Skin epidermis (tissue), 12 donors: ENCODE measurements at regions not wholly inside any gene's neighbourhood (a gene's known extent, or its start where the extent isn't known, plus 50 kb on each side); places are given as distances from the start of the nearest gene placed in this dataset.
"Not testable (repeated sequence)": the region's sequence is repeated elsewhere in the genome, so short reads cannot be mapped to it uniquely, and the experiment has no call there.

Source experiments
- H3K27ac ChIP-seq, 21 experiments: fragments of 200-600 bp; sonication (generic) in 11 of 21; one replicate each; pipeline ENCODE4 v1.5.0; 2020; ENCODE audit warnings: mild to moderate bottlenecking in 3 of 21, inconsistent platforms in 2 of 21, moderate library complexity in 2 of 21
- H3K4me3 ChIP-seq, 7 experiments: fragments of 200-600 bp; sonication (generic) in 2 of 7; one replicate each; pipeline ENCODE4 v1.5.0; 2020; ENCODE audit warnings: inconsistent platforms in 2 of 7, mild to moderate bottlenecking in 2 of 7, moderate library complexity in 1 of 7

DNA sequence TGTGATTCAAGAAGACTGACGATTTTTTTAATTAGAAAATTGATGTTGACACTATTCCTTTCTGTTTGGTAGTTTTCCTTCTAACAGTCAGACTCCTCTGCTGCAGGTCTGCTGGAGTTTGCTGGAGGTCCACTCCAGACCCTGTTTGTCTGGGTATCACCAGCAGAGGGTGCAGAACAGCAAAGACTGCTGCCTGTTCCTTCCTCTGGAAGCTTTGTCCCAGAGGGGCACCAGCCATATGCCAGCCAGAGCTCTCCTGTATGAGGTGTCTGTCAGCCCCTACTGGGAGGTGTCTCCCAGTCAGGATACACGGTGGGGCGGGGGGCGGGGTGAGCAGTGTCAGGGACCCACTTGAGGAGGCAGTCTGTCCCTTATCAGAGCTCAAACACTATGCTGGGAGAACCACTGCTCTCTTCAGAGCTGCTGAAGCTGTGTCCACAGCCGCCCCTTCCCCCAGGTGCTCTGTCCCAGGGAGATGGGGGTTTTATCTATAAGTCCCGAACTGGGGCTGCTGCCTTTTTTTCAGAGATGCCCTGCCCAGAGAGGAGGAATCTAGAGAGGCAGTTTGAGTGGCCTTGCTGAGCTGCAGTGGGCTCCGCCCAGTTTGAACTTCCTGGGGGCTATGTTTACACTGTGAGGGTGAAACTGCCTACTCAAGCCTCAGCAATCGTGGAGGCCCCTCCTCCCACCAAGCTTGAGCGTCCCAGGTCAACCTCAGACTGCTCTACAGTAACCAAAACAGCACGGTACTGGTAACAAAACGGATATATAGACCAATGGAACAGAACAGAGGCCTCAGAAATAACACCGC is 1358.1 kb upstream of the CHAC2 start:
- H3K4me3 ChIP-seq, H3K27ac ChIP-seq: not testable (repeated sequence)

DNA sequence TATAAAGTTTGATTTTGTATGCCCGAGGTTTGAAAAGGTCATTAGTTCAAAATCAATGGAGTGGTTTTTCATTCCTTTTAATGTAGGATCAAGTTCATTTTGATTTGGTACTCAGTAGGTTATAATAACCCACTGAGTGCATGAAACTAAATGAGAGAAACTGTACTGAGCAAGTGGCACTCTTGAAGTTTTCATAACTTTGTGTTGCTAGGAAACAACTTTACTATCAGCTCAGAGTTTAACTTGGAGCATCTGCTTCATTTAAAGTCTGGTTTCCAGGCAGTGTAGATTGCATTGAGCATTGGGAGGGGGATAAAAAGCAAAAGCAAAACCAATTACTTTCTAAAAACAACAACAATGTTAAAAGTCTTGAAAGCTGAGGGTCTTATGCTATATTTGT is 1361.6 kb upstream of the CHAC2 start:
- no peak overlapping the region for H3K27ac ChIP-seq
- no peak overlapping the region for H3K4me3 ChIP-seq

DNA sequence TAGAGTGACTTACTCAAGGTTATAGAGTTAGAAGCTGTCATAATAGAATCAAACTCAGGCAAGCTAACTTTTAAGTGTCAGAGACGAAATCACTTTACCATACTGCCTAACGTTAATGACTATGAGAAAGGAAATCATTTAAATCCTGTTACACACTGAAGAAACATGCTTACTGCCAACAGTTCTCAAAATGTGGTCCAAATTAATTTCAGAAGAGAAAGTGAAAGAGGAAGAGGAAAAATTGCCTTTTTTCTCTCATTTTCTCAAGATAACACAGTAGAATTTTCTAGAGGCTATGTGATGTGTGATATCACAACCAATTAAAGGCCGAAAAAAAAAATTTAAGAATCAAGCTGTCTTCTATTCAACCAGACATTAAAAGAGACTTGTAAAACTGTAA is 1362.7 kb upstream of the CHAC2 start:
- Histone ChIP-seq H3K4me3 (no peak overlapping the region), H3K27ac (no peak overlapping the region)

DNA sequence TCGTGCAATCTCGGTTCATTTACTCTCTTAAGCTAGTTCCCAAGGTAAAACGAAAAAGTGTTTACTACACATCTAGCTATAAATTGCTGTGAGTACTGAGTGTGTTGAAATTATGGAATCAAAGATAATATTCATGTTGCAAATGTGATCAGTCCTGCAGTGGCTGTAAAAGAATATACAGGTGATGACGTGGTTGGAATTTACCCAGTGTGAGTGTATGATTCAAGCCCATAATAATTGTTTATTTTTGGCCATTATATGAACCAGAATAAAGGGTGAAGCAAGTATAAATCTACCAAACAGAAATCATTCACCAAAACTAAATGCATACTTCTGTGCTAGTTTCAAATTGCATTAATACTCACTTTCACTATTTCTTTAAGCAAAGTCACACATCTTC is 1363.6 kb upstream of the CHAC2 start:
- H3K4me3 ChIP-seq, result no peak overlapping the region
- H3K27ac ChIP-seq, result no peak overlapping the region

DNA sequence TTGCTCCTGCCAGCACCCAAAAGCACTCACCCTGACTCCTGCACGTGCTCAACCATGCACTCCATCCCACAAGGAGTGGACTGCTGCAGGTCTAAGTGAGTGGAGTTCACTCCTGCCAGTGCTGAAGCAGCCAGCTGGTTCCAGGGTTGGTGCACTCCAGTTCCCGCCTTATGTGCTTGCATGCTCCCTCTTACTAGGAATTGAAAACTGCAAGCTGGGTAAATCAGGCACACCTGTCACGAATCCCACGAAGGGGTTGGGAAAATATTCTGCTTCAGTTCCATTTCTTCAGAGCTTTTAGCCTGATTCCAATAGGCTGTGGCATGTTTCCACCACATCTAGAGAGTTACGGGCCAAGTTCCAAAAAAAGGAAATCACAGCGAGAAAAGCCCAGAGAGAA is 1365.5 kb upstream of the CHAC2 start:
- H3K27ac ChIP-seq, result no peak overlapping the region
- H3K4me3 ChIP-seq, result no peak overlapping the region

DNA sequence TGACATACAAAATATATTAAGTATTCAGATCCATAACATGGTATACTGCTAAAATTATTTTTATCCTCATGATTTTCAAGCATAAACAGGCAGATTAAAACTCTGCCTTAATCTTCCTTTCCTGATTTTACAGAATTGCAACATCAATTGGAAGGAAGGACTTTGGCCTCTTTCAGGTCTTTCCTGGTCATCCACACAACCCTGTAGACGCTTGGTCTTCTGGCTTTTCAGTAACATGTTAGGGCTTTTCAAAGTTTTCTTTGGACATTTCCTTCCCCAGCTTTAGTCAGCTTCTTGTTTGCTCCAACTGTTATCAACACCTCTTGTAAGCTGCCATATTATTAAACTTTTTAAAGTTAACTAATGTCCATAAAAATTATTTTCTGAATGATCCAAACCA is 1364.9 kb upstream of the NRXN1 start:
- Histone ChIP-seq H3K4me3 (no peak overlapping the region), H3K27ac (no peak overlapping the region)

DNA sequence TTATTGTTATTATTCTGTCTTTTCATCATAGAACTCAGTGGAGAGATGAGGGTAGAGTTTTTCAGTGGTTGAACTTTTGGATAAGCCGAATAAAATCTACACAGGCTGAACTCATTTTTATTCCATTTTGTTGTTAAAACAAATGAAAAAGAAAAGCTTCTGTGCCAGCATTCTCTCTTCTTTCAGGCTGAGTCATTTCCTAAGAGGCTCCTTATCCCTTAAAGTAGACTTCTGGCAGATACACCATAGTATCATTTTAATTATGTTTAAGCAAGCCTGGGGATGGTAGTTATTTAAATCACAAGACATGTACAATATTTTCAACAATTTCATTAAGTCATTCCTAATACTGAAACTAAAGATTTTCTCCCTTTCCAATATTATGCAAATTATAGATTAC is 1364.0 kb upstream of the NRXN1 start:
- H3K4me3 ChIP-seq, result no peak overlapping the region

DNA sequence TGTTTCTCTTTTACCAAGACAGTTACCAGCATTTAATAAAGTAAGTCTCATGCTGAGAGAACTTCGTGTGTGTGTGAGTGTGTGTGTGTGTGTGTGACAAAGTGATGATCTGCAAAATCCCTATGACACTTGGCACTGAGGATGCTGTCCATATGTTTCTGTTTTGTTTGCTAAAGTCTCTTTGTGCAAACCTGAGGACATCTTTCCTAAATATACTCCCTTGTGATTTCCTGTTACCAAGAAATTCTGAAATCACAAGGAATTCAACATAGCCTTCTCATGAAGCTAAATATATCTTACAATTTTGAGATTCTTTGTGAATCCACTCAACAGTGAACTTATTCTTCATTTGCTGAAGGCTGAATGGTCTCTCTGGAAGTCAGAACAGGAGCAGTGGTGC is 1359.7 kb upstream of the NRXN1 start:
- Histone ChIP-seq H3K4me3 (no peak overlapping the region), H3K27ac (no peak overlapping the region)

More for the DNA sequence above, 1364.0 kb upstream of the NRXN1 start:
- H3K27ac ChIP-seq, result no peak overlapping the region

DNA sequence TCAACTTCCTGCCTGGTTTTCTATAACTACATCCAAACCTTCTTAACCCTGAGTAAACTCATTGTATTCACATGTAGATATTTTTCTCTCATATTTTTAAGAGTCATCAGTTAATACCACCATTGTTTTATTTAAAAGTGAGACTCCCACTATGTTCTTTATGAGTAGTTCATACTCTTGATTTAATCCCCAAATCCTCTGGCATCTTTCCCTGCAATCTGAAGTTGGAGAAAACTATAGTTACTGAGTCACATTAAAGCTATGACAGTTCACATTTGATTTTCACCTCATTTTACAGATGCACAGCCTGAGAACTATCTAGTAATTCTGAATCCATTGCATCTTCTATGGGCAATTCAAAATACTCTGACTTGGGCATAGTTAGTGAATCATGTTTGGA is 1358.7 kb upstream of the NRXN1 start:
- no peak overlapping the region for H3K27ac ChIP-seq

DNA sequence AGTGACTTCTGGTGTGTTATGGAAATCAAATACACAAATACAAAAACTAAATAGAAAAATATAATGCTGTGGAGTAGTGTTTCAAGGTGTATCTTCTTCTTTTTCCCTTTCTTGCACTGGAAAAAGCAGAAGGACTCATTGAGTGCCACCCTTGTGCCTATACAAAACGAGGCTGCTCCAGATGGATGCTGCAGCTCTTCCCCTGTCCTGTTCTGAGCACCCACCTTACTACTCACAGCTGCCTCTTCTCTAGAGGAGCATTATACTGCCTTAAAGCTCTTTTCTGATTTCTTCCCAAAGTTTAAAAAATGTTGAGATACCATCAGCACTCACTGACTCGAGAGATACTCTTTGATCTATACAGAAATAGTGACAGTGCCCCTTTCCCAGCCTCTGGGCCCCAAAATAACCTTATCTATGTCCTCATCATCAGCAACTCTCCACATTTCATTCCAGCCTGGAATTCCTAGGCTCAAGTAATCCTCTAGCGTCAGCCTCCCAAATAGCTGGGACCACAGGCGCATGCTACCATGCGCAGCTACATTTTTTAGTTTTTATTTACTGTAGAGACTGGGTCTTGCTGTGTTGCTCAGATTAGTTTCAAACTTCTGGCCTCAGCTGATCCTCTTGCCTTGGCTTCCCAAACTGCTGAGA is 1356.1 kb upstream of the NRXN1 start:
- Histone ChIP-seq H3K4me3 (no peak overlapping the region), H3K27ac (no peak overlapping the region)

More for the DNA sequence above, 1358.7 kb upstream of the NRXN1 start:
- no peak overlapping the region for H3K4me3 ChIP-seq

DNA sequence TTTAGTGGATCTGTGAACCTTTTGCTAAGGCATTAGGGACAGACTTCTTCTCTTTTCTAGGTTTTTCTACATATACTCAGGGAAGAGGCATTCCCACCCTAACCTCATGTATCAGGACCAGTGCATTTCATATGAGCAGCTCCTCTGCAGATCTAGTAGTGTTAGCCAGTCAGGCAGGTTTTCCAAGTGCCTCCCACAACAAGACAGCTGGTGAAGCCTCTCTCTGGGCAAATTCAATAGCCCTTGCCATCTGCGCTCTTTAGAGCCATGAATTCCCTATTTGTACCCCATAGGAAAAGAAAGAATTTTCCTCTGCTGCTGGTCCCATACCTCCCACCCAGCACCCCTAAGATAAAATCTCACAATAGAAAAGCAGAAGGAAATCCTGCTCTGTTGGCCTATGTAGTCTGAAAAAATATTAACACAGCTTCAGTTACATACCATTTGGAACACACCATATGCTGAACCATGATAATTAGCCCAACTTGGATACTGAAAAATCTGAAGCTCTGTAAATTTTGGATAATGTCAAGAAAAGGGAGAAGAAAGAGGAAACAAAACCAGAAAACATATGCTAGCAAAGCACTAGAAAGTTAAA is 1354.6 kb upstream of the NRXN1 start:
- Histone ChIP-seq H3K27ac (no peak overlapping the region), H3K4me3 (no peak overlapping the region)

DNA sequence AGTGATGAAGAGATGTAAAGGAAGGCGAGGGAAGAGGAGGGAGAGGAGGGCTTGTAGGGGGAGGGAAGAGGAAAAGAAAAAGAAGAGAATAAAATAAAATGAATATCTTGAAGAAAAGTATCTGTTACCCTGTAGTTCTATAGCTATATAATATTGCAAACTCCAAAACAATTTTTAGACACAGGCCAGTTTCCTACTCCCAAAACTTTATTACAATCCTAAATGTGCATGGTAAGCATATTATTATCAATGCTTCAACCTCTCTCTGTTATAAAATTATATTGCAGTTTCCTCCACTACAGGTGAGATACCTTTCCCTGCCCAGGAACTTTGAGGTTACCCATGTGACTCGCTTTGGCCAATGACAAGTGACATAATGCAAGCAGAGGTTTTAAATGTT is 1351.6 kb upstream of the NRXN1 start:
- H3K4me3 ChIP-seq, result no peak overlapping the region
- H3K27ac ChIP-seq, result no peak overlapping the region

DNA sequence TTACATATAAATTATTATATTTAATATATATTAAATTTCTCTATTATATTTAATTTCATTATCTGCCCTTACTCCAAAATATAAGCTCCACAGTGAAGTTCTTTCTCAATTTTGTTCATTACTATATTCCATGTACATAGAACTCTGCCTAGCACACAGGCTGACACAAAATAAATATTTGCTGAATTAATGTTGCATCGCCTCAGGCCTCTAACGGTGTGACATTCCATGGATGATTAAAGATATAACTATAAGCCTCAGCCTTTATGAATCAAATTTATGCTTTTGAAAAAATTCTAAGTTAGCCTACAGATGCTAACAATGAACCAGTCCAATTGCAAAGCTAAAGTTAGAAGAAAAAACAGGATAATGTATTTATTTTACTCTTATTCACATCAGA is 1337.2 kb upstream of the NRXN1 start:
- no peak overlapping the region for H3K27ac ChIP-seq
- no peak overlapping the region for H3K4me3 ChIP-seq

DNA sequence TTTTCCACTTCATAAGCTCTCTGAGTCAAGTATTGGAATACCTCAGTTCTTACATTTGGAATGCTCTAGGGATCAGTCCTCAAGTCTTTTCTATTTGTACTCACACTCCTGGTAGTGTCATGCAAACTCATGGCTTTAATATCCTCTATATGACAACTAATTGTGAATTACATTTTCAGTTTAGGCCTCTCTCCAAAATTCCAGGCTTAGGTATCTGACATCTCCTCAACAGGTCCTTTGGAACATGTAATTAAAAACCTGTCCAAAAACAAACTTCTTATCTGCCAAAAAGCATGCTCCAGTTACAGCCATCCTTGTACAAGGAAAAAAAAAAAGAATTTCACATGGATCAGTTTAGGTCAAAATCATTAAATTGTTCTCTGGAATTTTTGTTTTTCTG is 1336.2 kb upstream of the NRXN1 start:
- no peak overlapping the region for H3K4me3 ChIP-seq
- H3K27ac ChIP-seq, result no peak overlapping the region

DNA sequence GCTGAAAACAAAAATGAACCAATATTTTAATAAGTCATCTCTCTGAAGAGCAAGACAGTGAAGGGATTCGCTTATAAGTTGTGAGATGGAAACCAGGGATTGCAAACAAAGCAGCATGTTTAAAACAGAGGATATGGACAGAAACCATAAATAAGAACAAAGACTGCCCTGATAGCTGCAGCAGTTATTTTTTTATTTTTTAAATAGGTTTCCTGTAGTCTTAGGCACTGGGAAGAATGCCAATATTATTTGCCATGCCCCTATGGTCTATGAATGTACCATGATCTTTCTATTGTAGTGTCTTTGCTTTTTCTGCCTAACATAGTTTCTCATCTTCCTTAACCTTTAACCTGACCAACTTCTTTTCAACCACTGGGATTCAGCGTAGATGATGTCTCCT is 1334.0 kb upstream of the NRXN1 start:
- no peak overlapping the region for H3K27ac ChIP-seq
- no peak overlapping the region for H3K4me3 ChIP-seq

DNA sequence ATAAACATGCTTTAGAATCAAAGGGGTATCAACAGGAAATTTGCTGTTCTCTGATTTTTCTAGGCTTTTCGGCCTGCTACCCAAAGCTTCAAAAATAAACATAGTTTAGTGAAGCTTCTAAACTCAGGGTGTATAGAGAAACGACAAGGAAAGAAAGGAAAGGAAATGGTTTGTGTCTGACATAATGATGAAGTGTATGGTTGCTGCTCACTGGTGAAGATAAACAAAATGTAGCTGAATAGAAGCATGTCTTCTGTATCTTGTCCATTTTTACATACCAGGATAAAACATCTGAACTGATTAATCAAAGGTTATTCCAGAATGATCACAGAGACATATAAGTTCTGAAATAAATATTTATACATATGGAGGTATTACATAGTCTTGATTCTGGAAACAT is 1324.6 kb upstream of the NRXN1 start:
- H3K4me3 ChIP-seq, result no peak overlapping the region
- H3K27ac ChIP-seq, result no peak overlapping the region

DNA sequence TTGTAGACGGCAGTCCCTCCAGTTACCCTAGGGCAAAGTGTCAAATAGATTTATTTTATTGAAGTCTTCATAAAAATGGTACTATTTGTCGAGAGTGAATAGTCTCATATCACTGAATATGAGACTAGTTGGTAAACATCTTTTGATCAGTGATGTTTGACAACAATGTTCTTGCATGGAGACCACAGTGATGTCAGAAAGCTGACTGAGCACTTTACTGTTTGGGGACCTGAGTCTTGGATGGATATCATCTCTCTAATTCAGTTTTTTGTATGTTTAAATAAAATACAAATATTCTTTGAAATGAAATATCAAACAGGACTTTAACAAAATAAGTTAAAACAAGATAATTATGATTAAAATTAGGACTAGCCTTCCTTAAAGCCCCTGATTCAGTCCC is 1315.4 kb upstream of the NRXN1 start:
- H3K4me3 ChIP-seq, result no peak overlapping the region

DNA sequence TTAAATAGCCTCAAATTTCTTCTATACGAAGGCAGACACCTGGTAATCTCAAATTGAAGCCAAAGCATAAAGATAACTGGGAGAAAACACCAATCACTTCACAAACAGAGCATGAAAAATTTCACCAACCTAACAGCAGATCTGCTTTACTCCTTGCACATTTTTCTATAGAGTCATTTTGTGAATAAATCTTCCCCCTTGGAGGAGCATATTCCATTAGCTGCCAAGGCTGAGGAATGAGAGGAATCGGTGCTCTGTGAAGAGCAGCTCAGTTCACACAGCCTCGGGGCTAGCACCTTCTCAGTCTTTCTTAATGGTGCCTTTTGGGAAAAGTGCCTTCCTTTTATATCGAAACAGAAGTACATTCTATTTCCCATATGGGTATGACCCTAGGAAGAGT is 1313.7 kb upstream of the NRXN1 start:
- Histone ChIP-seq H3K4me3 (no peak overlapping the region), H3K27ac (no peak overlapping the region)

More for the DNA sequence above, 1315.4 kb upstream of the NRXN1 start:
- H3K27ac ChIP-seq, result no peak overlapping the region

DNA sequence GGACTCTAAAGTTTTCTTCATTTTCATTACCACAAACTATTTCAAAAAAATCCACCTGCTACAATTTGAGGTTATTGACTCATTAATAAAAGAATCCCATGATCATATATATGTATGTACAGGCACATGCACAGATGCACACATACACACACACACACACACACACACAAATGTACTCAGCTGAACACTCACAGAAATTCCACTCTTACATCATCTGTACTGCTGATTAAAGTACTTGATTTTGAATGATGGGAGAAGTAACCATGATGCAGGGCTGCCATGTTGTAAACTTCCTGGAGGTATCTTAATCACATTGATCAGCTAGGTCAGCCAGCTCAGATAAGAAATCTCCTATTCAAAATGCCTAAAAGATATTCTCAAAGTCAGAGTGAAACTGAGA is 1313.2 kb upstream of the NRXN1 start:
- H3K27ac ChIP-seq, result no peak overlapping the region
- no peak overlapping the region for H3K4me3 ChIP-seq

DNA sequence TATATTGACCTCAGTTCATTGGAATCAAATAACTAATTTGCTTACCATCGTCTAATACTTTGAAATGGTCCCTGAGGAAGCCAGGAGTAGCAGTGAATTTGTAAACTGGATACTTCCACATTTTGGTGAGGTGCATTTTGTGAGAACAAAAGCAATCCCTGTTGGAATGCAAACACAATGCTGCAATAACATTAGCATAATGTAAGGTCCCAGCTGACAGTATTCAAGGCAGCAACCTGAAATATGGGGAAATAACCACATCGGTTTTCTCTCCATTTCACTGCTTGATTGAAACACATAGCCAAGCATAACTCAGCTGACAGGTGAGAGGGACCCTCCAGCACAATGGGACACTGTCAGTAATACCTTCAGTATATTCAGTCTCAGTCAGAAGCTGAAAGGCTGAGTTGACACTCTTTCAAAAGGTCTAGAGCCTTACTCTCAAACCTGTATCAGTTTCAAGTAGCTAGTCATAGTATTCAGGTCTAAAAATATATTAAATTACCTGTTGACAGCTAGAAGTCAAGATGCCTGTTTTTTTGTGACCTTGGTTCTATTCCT is 1311.9 kb upstream of the NRXN1 start:
- H3K27ac ChIP-seq, result no peak overlapping the region
- H3K4me3 ChIP-seq, result no peak overlapping the region

DNA sequence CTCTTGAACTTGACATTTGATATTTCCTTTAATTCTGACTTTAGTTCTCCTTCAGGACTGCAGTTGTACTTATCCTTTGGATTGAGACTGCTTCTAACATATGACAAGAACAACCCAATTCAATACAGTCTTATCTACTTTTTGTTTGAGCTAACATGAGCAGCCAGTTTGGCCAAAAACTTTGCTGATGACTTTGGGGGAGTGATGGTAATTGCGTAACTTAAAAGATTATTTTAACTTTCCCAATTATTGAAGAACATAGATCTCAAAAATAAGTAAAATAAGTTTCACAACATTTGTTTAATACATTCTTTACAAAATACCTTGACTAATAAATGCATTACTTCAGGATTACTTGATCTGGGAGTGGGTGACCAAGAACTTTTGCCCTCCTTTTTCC is 1311.1 kb upstream of the NRXN1 start:
- no peak overlapping the region for H3K4me3 ChIP-seq
- H3K27ac ChIP-seq, result no peak overlapping the region
